NCI-H2107 treated with DMSO at 0.1 percent for 48 hours (cell line): ENCODE measurements at regions not wholly inside any gene's neighbourhood (a gene's known extent, or its start where the extent isn't known, plus 50 kb on each side); places are given as distances from the start of the nearest gene placed in this dataset.
A peak's percentile ranks its signal among the peaks of the same experiment; 100 is the strongest.

Source experiments
- DNase-seq: peaks from one replicate; lab custom pipeline; 2025; ENCODE audit not compliant: unreplicated experiment; lab: John Stamatoyannopoulos, UW

- DNase-seq = no peak
Observed at GRCh38 chr2:75284345-75284744, 85.0 kb upstream of the TACR1 start.

- no peak for DNase-seq
Observed at GRCh38 chr2:75278821-75279379, 79.6 kb upstream of the TACR1 start.

- DNase-seq = no peak
Observed at GRCh38 chr2:75278314-75278713, 79.0 kb upstream of the TACR1 start.

GRCh38 chr2:75277111-75277510 lies 77.8 kb upstream of the TACR1 start:
- no peak for DNase-seq

- DNase-seq = no peak
Observed at GRCh38 chr2:75276093-75277029, 77.0 kb upstream of the TACR1 start.

GRCh38 chr2:75274936-75275335 lies 75.6 kb upstream of the TACR1 start:
- no peak for DNase-seq

- no peak for DNase-seq
Observed at GRCh38 chr2:75268112-75268511, 68.8 kb upstream of the TACR1 start.

GRCh38 chr2:75261923-75262322 lies 62.6 kb upstream of the TACR1 start:
- no peak for DNase-seq

GRCh38 chr2:75260946-75261345 lies 61.6 kb upstream of the TACR1 start:
- DNase-seq = no peak

GRCh38 chr2:75258620-75259019 lies 59.3 kb upstream of the TACR1 start:
- DNase-seq = no peak

GRCh38 chr2:75256485-75256884 lies 57.2 kb upstream of the TACR1 start:
- DNase-seq = no peak

- no peak for DNase-seq
Observed at GRCh38 chr2:75253526-75253925, 54.2 kb upstream of the TACR1 start.

GRCh38 chr2:75251896-75252295 lies 52.6 kb upstream of the TACR1 start:
- peak; percentile 44 for DNase-seq
